Skeletal muscle satellite cell (primary cell): ENCODE measurements at regions not wholly inside any gene's neighbourhood (a gene's known extent, or its start where the extent isn't known, plus 50 kb on each side); places are given as distances from the start of the nearest gene placed in this dataset.

ENCODE experiments used
- H3K27me3 ChIP-seq: 2 replicates; pipeline ENCODE4 v1.7.0; 2013; ENCODE audit warnings: low read length; ENCODE audit not compliant: control insufficient read depth, insufficient read depth
- H3K36me3 ChIP-seq: 2 replicates; pipeline ENCODE4 v1.7.0; 2013; ENCODE audit warnings: mild to moderate bottlenecking, control low read depth, low read length; ENCODE audit not compliant: insufficient read depth
- H3K4me1 ChIP-seq: 2 replicates; pipeline ENCODE4 v1.7.0; 2013; ENCODE audit warnings: low read length; ENCODE audit not compliant: control insufficient read depth, insufficient read depth
- H3K4me2 ChIP-seq: 2 replicates; pipeline ENCODE4 v1.7.0; 2013; ENCODE audit warnings: mild to moderate bottlenecking, low read length
- H3K4me3 ChIP-seq: 2 replicates; pipeline ENCODE4 v1.7.0; 2013; ENCODE audit warnings: low read length
- H3K9ac ChIP-seq: 2 replicates; pipeline ENCODE4 v1.7.0; 2013; ENCODE audit warnings: mild to moderate bottlenecking, low read depth, low read length, moderate library complexity
- H3K9me3 ChIP-seq: replicated peaks from 2 replicates; pipeline ENCODE4 v1.7.0; 2013; ENCODE audit warnings: mild to moderate bottlenecking, control low read depth, low read length

DNA sequence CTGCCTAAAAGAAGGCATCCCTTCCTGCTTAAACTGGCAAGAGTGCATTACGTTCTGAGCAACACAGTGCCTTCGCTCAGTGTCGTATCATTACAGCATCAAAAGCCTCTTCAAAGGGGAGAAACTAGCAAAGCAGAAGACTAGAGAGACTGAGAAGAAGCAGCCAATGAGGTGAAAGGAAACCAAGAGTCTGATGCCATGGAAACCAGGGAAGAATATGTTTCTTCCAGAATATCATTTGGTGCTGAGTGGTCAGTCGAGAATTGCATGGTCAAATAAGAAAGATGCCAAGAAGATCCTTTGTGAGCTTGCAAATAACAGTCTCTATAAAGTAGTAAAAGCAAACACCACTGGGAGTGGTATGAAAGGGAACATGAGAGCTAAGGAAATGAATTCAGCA is 312.1 kb upstream of the CHST9 start:
- H3K9ac ChIP-seq: no peak overlapping the region
- no peaks in the 10 kb centered on the region for H3K36me3 ChIP-seq
- H3K4me1 ChIP-seq: no peaks in the 10 kb centered on the region
- no peak overlapping the region for H3K4me3 ChIP-seq
- peaks cover 5% of the 10 kb centered on the region for H3K27me3 ChIP-seq
- no peaks in the 10 kb centered on the region for H3K9me3 ChIP-seq
- H3K4me2 ChIP-seq: no peak overlapping the region

GRCh38 chr18:27493182-27493581 is 308.1 kb upstream of the CHST9 start:
- Histone ChIP-seq H3K27me3 (peaks cover 9% of the 10 kb centered on the region), H3K9me3 (no peaks in the 10 kb centered on the region), H3K4me2 (no peak overlapping the region), H3K36me3 (no peaks in the 10 kb centered on the region), H3K4me1 (no peaks in the 10 kb centered on the region), H3K4me3 (no peak overlapping the region), H3K9ac (no peak overlapping the region)

DNA sequence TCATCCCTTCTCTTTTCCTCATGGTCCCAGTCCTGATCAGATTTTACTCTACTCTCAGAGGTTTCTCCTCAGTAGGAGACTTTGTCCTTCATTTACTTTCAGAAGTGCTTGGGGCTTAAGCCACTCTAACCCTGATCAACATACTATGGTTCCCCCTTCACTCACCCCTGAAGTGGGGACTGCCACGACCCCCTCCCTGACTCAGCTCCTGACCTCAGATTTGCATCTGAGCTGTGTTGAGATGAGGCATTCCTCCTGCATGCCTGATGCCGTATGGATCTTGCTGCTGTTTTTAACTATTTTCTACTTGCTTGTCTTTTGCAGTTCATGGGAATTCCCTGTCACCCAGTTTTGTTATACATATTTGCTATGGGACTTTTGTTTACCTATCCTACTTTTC is 306.7 kb upstream of the CHST9 start:
- no peak overlapping the region for H3K9ac ChIP-seq
- peaks cover 9% of the 10 kb centered on the region for H3K27me3 ChIP-seq
- no peak overlapping the region for H3K4me2 ChIP-seq
- no peaks in the 10 kb centered on the region for H3K4me1 ChIP-seq
- H3K36me3 ChIP-seq: no peaks in the 10 kb centered on the region
- no peak overlapping the region for H3K4me3 ChIP-seq
- H3K9me3 ChIP-seq: no peaks in the 10 kb centered on the region

DNA sequence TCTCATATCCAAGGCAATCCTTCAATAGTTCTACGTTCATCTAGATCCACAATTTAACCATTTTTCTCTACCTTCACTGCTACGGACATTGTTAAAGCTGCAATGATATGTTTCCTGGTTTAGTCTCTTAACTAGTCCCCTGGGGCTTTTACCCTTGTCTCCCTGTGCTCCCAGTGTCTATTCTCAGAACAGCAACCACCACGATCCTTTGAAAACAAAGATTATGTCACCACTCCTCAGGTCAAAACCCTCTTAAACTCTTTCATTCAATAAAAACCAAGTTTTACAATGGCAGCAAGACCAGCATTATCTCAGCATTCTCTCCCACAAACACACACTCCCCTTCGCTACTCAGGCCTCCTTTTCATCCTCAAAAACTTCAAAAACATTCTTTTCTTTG is 298.2 kb upstream of the CHST9 start:
- Histone ChIP-seq H3K4me2 (no peak overlapping the region), H3K4me1 (no peaks in the 10 kb centered on the region)

GRCh38 chr18:27478459-27478858 is 293.4 kb upstream of the CHST9 start:
- H3K9ac ChIP-seq: no peak overlapping the region
- H3K27me3 ChIP-seq: no peaks in the 10 kb centered on the region
- H3K9me3 ChIP-seq: no peaks in the 10 kb centered on the region
- no peak overlapping the region for H3K4me3 ChIP-seq
- no peak overlapping the region for H3K4me2 ChIP-seq
- no peaks in the 10 kb centered on the region for H3K36me3 ChIP-seq
- H3K4me1 ChIP-seq: no peaks in the 10 kb centered on the region

More for the DNA sequence above, 298.2 kb upstream of the CHST9 start:
- no peak overlapping the region for H3K9ac ChIP-seq
- no peaks in the 10 kb centered on the region for H3K9me3 ChIP-seq
- no peak overlapping the region for H3K4me3 ChIP-seq
- no peaks in the 10 kb centered on the region for H3K27me3 ChIP-seq
- no peaks in the 10 kb centered on the region for H3K36me3 ChIP-seq

- H3K9ac ChIP-seq: no peak overlapping the region
- H3K9me3 ChIP-seq: no peaks in the 10 kb centered on the region
- H3K27me3 ChIP-seq: no peaks in the 10 kb centered on the region
- H3K4me1 ChIP-seq: no peaks in the 10 kb centered on the region
- no peak overlapping the region for H3K4me2 ChIP-seq
- no peak overlapping the region for H3K4me3 ChIP-seq
- H3K36me3 ChIP-seq: no peaks in the 10 kb centered on the region
These were observed 288.2 kb upstream of the CHST9 start for GRCh38 chr18:27473318-27473717.

DNA sequence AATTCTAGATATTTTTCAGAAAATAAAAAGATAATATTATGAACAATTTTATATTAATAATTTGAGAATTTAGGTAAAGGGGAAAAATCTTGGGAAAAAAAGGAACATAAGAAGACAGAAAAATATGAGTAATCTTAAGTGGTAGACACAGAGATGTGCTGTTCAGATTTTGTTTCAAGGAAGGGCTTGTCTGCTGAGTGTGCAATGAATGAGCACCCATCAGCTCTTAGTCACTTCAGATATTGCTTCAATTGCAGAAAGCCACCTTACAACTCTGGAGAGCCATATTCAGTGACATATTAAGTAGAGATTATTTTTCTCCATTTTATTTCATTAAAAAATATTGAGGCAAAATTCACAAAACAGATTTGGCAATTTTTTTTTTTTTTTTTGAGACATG is 282.0 kb upstream of the CHST9 start:
- H3K4me1 ChIP-seq: no peaks in the 10 kb centered on the region
- H3K27me3 ChIP-seq: no peaks in the 10 kb centered on the region
- no peak overlapping the region for H3K4me2 ChIP-seq
- no peak overlapping the region for H3K4me3 ChIP-seq
- no peaks in the 10 kb centered on the region for H3K9me3 ChIP-seq
- H3K36me3 ChIP-seq: no peaks in the 10 kb centered on the region
- no peak overlapping the region for H3K9ac ChIP-seq

DNA sequence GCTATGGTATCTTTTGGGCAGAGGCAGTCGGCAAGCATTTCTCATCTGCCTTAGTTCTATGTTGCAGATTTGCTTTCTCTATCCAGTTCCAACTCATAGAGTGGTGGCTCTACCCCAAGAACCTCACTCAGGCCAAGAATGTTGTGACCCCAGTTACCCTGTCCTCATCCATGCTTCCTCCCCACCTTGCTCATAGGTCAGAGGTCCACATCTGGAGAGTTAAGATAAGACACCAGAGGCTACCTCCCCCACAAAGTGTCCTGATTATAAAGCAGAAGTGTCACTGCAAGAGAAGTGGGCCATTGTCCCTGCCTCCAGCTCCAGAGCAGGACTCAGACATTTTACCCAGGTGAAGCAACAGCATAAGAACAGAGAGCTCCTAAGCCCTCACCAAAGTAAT is 276.8 kb upstream of the CHST9 start:
- no peaks in the 10 kb centered on the region for H3K36me3 ChIP-seq
- H3K9ac ChIP-seq: no peak overlapping the region
- no peaks in the 10 kb centered on the region for H3K27me3 ChIP-seq
- no peaks in the 10 kb centered on the region for H3K4me1 ChIP-seq
- no peaks in the 10 kb centered on the region for H3K9me3 ChIP-seq
- no peak overlapping the region for H3K4me2 ChIP-seq
- H3K4me3 ChIP-seq: no peak overlapping the region

- H3K4me1 ChIP-seq: no peaks in the 10 kb centered on the region
- no peaks in the 10 kb centered on the region for H3K9me3 ChIP-seq
- no peaks in the 10 kb centered on the region for H3K36me3 ChIP-seq
- peaks cover 2% of the 10 kb centered on the region for H3K27me3 ChIP-seq
- no peak overlapping the region for H3K9ac ChIP-seq
- H3K4me3 ChIP-seq: no peak overlapping the region
- H3K4me2 ChIP-seq: no peak overlapping the region
These were observed 264.0 kb upstream of the CHST9 start for GRCh38 chr18:27449104-27449503.

GRCh38 chr18:27447930-27448329 is 262.8 kb upstream of the CHST9 start:
- Histone ChIP-seq H3K9me3 (no peaks in the 10 kb centered on the region), H3K4me3 (no peak overlapping the region), H3K27me3 (peaks cover 2% of the 10 kb centered on the region), H3K36me3 (no peaks in the 10 kb centered on the region), H3K9ac (no peak overlapping the region), H3K4me2 (no peak overlapping the region), H3K4me1 (no peaks in the 10 kb centered on the region)

DNA sequence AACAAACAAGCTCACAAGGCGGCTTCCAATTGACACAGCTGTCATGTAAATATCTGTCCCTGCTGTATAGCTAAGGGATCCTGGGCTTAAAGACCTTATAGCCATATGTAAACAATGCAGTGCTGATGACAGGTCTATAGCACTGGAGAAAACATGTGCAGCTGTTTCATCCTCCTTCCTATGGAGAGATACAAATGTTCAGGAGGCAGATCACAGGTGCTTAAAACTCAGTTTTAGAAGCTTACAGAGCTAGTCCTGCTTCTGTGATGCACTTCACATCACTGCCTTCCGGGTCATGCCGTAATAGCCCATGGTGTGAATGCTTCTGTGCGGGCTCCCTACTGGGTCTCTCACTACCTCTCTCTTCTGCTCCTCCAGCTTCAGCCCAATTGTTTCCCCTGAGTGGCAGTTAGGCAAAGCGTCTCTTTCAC is 262.4 kb upstream of the CHST9 start:
- H3K27me3 ChIP-seq: peaks cover 2% of the 10 kb centered on the region
- no peak overlapping the region for H3K4me2 ChIP-seq
- H3K36me3 ChIP-seq: no peaks in the 10 kb centered on the region
- no peaks in the 10 kb centered on the region for H3K4me1 ChIP-seq
- H3K4me3 ChIP-seq: no peak overlapping the region
- no peaks in the 10 kb centered on the region for H3K9me3 ChIP-seq
- H3K9ac ChIP-seq: no peak overlapping the region

- H3K9me3 ChIP-seq: no peaks in the 10 kb centered on the region
- H3K4me1 ChIP-seq: no peaks in the 10 kb centered on the region
- no peak overlapping the region for H3K4me2 ChIP-seq
- H3K4me3 ChIP-seq: no peak overlapping the region
- H3K9ac ChIP-seq: no peak overlapping the region
- no peaks in the 10 kb centered on the region for H3K36me3 ChIP-seq
- H3K27me3 ChIP-seq: peaks cover 3% of the 10 kb centered on the region
These were observed 245.5 kb upstream of the CHST9 start for GRCh38 chr18:27430595-27430994.
